GM23248 (cell line): ENCODE measurements at regions not wholly inside any gene's neighbourhood (a gene's known extent, or its start where the extent isn't known, plus 50 kb on each side); places are given as distances from the start of the nearest gene placed in this dataset.

Experiments used
- EZH2 ChIP-seq: fragments of 200-600 bp; sonication (generic); IDR thresholded peaks from 2 replicates; pipeline ENCODE4 v1.6.1; 2018; ENCODE audit warnings: antibody characterized with exemption, mild to moderate bottlenecking; ENCODE audit not compliant: insufficient read depth, poor library complexity, severe bottlenecking
- EZH2phosphoT487 ChIP-seq: fragments of 200-600 bp; sonication (generic); IDR thresholded peaks from 2 replicates; pipeline ENCODE4 v1.6.1; 2018; ENCODE audit warnings: antibody characterized with exemption, moderate library complexity, mild to moderate bottlenecking, low read depth; ENCODE audit not compliant: insufficient read depth

GRCh38 chr7:94344826-94345225 lies 49.9 kb upstream of the COL1A2 start:
- TF ChIP-seq EZH2phosphoT487 (no peak), EZH2 (no peak)
